ENCODE measurements at regions not wholly inside any gene's neighbourhood (a gene's known extent, or its start where the extent isn't known, plus 50 kb on each side); places are given as distances from the start of the nearest gene placed in this dataset.

GRCh38 chr4:89410687-89411086 is 103.1 kb upstream of the GPRIN3 start:
- TF ChIP-seq POLR2A (IDR thresholded peaks at IDR 0.05; ENCODE audit: low read depth, low read length) (no peak), POLR2AphosphoS5 (IDR thresholded peaks at IDR 0.05; ENCODE audit: low read depth, low read length) (no peak)

Data from GM12892 (cell line).